Lung (tissue), 11 donors: ENCODE measurements at regions not wholly inside any gene's neighbourhood (a gene's known extent, or its start where the extent isn't known, plus 50 kb on each side); places are given as distances from the start of the nearest gene placed in this dataset.

Experiments used
- ATAC-seq: fragments of 200-7000 bp; cut with Tn5 transposase; one replicate; pipeline ENCODE4 v1.9.1; 2020; ENCODE audit warnings: moderate number of reproducible peaks; ENCODE audit not compliant: insufficient read depth, low FRiP score
- DNase-seq, 3 donors: peaks; one replicate each; pipeline ENCODE4 v3.0.0-alpha.2; 2013 to 2017
- H3K27ac ChIP-seq, 2 donors: one replicate each; pipeline ENCODE4 v1.5.1; 2013; ENCODE audit warnings: mild to moderate bottlenecking in 2 of 2, moderate library complexity in 2 of 2, control low read depth in 1 of 2, inconsistent platforms in 1 of 2, low read depth in 1 of 2, low read length in 1 of 2
- H3K27me3 ChIP-seq, 3 donors: one replicate each; pipeline ENCODE4 v1.5.1; 2013; ENCODE audit warnings: low read length in 2 of 3; ENCODE audit not compliant: control insufficient read depth in 3 of 3, insufficient read depth in 3 of 3
- H3K36me3 ChIP-seq, 4 donors: one replicate each; pipeline ENCODE4 v1.5.1; 2013; ENCODE audit warnings: low read length in 4 of 4, mild to moderate bottlenecking in 1 of 4, moderate library complexity in 1 of 4; ENCODE audit not compliant: control insufficient read depth in 4 of 4, insufficient read depth in 4 of 4
- H3K4me1 ChIP-seq, 5 donors: one replicate each; pipeline ENCODE4 v1.5.1; 2013; ENCODE audit warnings: low read length in 5 of 5, mild to moderate bottlenecking in 2 of 5, moderate library complexity in 1 of 5; ENCODE audit not compliant: control insufficient read depth in 5 of 5, insufficient read depth in 5 of 5
- H3K4me3 ChIP-seq: one replicate; pipeline ENCODE4 v1.5.1; 2013; ENCODE audit warnings: mild to moderate bottlenecking, control low read depth, moderate library complexity
- H3K9ac ChIP-seq, 2 donors: one replicate each; pipeline ENCODE4 v1.5.1; 2013; ENCODE audit warnings: low read length in 2 of 2, control low read depth in 1 of 2; ENCODE audit not compliant: insufficient read depth in 1 of 2
- H3K9me3 ChIP-seq, 4 donors: one replicate each; pipeline ENCODE4 v1.5.1; 2013; ENCODE audit warnings: low read length in 3 of 4, mild to moderate bottlenecking in 1 of 4, moderate library complexity in 1 of 4; ENCODE audit not compliant: control insufficient read depth in 4 of 4, insufficient read depth in 3 of 4
- CTCF ChIP-seq: IDR thresholded peaks from 2 replicates; pipeline ENCODE4 v1.5.1; 2012; ENCODE audit warnings: mild to moderate bottlenecking; ENCODE audit errors: control extremely low read depth, extremely low read depth
- WGBS, 2 donors: extraction: QIAGEN DNeasy Blood & Tissue Kit; methylation state at CpG; one replicate each; pipeline ENCODE4 v1.1.7; 2013; 5-methylcytosine and 5-hydroxymethylcytosine counted together
- donor health status: control.
- donor health status: control.
- donor health status: Bipolar disorder and iron deficiency.
- donor health status: healthy.
- donor health status: DM: yes; HTN: yes; CAD: no.

GRCh38 chr2:118309946-118310680, 221.8 kb downstream of the INSIG2 start:
- no peak for TF ChIP-seq CTCF
- H3K27ac ChIP-seq, result no peak overlapping the region
- H3K9me3 ChIP-seq, result peaks cover 0 to 3% (median 2%) of the 10 kb centered on the region in 4 donors
- peak overlapping the region; percentile 55 to 60 for H3K9ac ChIP-seq
- peaks cover 0 to 5% (median 0%) of the 10 kb centered on the region in 5 donors for H3K4me1 ChIP-seq
- WGBS, 2 donors, result 2% methylated on average over 56 of the region's 56 CpGs
- H3K27me3 ChIP-seq, result peaks cover 3 to 10% (median 5%) of the 10 kb centered on the region in 3 donors
- H3K36me3 ChIP-seq, result no peaks in the 10 kb centered on the region
- peak; percentile 37 for ATAC-seq
- peak; percentile 80 to 85 (median 81) for DNase-seq
- H3K4me3 ChIP-seq, result peak overlapping the region; percentile 13

- H3K4me1 ChIP-seq, result peaks cover 0 to 5% (median 0%) of the 10 kb centered on the region in 5 donors
- no peak for ATAC-seq
- no peak for TF ChIP-seq CTCF
- H3K4me3 ChIP-seq, result peak overlapping the region; percentile 13
- DNase-seq, result peak; percentile 18 to 60 (median 50)
- WGBS, 2 donors, result 60 to 69% methylated on average over 16 of the region's 16 CpGs
- no peaks in the 10 kb centered on the region for H3K36me3 ChIP-seq
- peaks cover 3 to 10% (median 5%) of the 10 kb centered on the region in 3 donors for H3K27me3 ChIP-seq
- H3K27ac ChIP-seq, result no peak overlapping the region
- H3K9ac ChIP-seq, result peak overlapping the region; percentile 55 to 60
- H3K9me3 ChIP-seq, result peaks cover 0 to 3% (median 2%) of the 10 kb centered on the region in 4 donors
Measured at GRCh38 chr2:118309257-118309945, 221.1 kb downstream of the INSIG2 start.

DNA sequence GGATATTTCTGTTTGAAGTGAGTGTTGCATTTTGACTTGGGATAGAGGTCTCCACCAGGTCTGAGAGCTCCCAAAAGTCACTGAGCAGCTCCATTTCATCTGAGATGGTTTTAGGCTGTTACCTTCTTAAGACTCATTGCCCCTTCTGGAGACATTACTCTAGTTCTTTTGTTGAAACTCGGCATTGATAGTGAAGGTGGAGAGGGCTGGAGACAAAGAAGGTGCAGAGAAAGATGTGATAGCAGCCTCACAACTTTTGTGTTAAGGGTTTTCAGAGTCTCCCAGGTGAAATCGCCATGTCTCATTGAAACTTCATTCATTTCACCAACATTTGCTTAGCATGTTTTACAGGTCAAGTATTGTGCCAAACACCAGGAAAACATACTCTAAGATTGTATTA, 219.6 kb downstream of the INSIG2 start:
- no peak overlapping the region for H3K4me3 ChIP-seq
- WGBS, 2 donors, result 67 to 95% methylated on average over 2 of the region's 2 CpGs
- H3K27me3 ChIP-seq, result peaks cover 3 to 10% (median 5%) of the 10 kb centered on the region in 3 donors
- no peaks in the 10 kb centered on the region for H3K36me3 ChIP-seq
- no peak overlapping the region for H3K9ac ChIP-seq
- H3K4me1 ChIP-seq, result peaks cover 0 to 5% (median 0%) of the 10 kb centered on the region in 5 donors
- no peak overlapping the region for H3K27ac ChIP-seq
- DNase-seq (no peak), ATAC-seq (no peak)
- TF ChIP-seq CTCF, result no peak
- peaks cover 0 to 3% (median 2%) of the 10 kb centered on the region in 4 donors for H3K9me3 ChIP-seq
